Cerebellar cortex (tissue), 1 donor: ENCODE measurements at regions not wholly inside any gene's neighbourhood (a gene's known extent, or its start where the extent isn't known, plus 50 kb on each side); places are given as distances from the start of the nearest gene placed in this dataset.

Source experiments
- DNase-seq: peaks from one replicate; pipeline ENCODE4 v3.0.0-alpha.2; 2015; ENCODE audit warnings: low spot score

DNA sequence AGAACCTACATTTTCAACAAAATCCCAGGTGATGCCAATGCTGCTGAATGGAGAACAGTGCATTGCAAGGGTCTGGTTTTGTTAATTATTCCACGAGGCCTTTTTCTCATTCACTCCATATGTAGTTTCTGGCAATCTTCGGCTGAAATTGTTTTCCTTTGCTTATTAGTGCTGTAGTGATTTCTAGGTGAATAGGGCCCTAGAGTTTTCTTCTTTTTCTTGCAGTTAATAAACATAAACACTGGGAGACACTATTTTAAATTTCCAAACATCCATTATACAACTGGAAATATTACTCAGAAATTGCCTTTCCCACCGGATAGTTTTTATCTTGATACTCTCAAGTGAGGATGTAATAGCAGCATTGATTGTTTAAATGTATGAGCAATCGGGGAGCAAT lies 435.6 kb downstream of the XPNPEP1 start:
- no peak for DNase-seq

DNA sequence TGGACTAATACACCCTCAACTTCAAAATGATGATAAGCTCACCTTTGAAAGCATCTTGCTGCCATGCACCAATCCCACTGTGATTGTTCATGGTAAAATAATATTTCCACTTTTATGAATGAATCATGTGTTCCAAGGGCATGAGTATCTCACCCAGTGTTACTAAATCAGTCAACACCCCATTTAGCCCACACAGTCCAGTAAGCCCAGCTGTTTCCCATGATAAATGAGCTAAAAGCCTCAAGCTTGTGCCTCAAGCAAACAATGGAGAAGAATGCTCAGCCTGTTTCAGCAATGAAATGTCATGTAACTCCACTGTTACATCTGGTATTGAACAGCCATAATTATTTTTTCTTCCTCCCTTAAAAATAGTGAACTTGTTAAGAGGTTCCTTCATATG lies 442.5 kb downstream of the XPNPEP1 start:
- no peak for DNase-seq

DNA sequence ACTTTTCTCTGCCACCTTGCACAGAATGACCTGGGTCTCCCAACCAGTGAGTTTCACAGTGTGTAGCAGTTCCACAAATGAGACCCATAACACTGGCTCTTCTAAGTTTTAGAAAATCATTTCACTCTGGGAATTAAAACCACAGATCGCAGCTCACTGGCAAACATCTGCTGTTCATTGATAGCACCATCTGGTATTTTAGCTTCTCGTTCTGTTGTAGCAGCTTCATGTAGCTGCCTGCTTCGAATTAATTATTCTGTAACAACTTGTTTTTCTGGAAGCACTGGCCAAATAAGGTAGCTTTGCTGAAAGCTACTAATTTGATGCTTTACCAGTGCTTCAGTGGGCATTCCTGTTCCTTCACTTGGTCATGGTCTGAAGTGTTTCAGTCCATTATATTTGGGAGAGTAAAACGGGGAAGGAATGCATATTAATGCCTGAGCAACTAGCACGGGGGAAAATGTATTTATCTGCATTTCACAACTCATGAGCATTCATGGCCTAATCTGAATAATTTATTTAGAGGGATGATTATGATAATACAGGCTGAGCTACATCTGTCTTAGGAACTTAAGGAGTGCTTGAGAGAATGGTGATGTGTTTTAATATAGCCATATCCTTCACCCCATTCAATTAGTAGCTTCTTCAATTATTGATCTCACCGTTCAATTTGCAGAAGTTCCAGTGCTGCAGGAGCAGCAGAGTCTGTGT lies 447.4 kb downstream of the XPNPEP1 start:
- no peak for DNase-seq

DNA sequence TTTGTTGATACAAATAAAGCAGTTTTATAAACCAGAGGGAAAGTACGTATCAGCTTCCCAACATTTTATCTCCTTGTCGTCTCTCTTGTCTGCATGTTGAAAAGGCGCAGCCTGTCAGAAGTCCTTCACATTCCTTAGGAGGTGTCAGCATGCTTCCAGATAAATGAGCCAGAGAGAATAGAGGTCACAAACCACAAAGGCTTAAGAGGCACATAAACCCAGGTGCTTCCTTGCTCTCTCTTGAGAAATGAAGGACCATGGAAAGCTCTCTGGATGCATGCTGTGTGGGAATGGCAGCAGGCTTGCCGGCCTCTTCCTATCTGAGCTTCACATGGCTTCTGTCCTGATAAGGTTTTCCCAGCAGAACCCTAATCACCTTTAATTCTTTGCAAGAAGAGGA lies 448.5 kb downstream of the XPNPEP1 start:
- DNase-seq, result no peak

DNA sequence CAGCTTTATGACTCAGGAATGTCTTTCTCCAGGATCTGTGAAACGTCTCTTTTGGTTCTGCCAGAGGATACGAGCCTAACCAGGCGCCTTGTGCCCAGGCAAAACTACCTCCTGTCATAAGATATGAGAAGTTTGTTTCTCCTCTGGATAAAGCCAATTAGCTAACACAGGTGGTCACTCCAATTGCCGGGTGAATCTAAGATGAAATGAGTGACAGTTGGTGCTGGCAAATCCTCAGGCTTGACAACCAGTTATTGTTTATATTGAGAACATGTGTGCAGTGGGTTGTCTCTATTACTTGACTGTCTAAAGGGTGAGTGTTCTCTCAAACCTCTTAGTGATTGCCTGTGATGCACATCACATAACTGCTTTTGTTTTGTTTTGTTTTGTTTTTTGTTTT lies 449.1 kb downstream of the XPNPEP1 start:
- DNase-seq, result no peak

DNA sequence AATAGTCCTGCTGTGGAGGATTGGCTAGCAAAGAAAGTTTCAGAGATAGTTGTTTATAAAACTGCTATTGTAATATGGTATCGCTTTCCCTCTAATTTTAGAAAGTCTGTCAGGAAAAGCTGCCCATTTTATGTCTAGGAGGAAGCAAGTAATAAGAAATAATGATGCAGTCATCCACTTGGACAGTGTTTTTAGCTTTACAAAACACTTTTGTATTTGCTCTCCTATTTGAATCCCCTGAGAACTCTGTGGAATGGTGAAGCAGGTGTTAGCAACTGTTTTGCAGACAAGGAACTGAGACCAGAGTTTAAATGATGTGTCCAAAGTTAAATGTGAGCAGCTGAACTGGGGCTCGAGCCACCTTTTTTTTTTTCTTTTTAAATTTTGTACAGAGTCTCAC lies 455.8 kb downstream of the XPNPEP1 start:
- no peak for DNase-seq

DNA sequence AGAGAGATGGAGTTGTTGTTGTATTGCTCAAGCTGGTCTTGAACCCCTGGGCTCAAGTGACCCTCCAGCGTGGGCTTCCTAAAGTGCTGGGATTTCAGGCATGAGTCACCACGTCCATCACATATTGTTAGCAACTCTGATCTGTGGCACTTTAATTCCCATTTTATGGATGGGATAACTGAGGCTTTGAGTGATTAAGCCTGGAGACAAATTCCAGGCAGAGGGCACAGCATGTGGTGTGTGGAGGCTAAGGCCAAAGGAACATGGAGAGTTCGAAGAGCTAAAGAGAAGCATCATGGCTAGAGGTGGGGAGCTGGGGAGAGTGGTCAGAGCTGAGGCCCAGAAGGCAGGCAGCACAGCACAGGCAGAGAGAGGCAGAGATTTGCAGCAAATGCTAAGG lies 458.4 kb downstream of the XPNPEP1 start:
- no peak for DNase-seq

DNA sequence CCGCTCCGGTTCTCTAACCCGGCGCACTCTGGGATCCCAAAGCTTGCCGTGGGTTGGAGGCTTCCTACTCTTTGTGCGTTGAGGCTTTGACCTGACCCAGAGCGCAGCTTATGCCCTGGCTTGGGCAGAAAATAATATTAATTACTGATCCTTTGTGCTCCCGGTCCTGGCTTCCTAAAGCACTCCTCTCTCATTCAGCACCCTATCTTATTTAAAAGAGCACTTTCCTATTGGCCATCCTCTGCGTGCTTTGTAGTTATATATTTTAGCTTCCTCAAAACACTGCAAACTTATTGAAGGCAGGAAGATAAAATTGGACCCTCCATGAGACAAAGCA lies 466.0 kb downstream of the XPNPEP1 start:
- DNase-seq, result no peak

DNA sequence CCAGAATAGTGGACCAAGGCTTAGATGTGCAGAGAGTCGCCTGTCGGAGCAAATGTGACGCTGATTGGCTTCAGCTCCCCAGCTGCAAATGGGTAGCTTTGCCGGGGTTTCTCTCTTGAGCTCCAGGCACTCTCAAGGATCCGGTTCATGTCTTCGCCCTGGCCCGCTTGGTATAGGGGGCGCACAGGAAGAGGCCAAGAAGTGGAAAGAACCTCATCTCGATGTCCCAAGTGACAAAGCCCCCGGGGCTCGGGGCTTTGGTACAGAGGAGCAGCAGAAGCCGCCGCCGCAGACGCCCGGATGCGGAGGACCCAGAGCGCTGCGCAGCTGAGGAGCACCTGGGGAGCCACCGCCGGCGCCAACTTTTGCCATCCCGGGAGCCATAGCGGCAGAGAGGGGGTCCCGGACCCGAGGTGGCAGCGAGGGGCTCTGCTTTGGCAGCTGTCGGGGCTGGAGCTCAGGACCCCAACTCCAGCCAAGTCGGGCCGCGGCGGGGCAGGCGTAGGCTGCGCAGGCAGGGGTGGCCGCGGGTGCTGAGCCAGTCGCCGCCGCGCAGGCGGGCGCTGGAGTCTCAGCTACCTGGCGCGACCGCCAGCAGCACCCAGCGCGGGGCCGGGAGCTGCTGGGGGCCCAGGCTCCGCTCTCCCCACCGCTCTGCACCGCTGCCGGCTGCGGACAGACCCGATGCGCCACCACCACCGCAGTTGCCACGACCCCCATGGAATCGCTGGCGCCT lies 466.6 kb downstream of the XPNPEP1 start:
- no peak for DNase-seq

DNA sequence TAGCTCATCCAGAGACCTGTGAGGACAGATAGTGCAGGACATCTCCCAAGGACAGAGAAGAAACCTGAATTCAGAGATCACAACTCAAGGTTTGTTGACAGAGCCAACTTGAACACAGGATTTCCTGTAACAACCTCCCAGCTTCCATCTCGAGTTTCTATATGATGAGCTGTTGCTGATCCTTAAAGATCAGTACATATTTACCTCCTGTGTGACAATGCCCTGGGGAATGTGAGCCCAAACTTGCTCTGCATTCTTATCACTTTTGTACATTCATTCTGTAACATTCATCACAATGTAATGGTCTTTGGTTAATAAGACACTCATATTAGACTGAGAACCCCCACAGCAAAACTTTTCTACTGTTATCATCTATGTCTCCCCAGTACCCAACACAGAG lies 468.6 kb downstream of the XPNPEP1 start:
- no peak for DNase-seq

DNA sequence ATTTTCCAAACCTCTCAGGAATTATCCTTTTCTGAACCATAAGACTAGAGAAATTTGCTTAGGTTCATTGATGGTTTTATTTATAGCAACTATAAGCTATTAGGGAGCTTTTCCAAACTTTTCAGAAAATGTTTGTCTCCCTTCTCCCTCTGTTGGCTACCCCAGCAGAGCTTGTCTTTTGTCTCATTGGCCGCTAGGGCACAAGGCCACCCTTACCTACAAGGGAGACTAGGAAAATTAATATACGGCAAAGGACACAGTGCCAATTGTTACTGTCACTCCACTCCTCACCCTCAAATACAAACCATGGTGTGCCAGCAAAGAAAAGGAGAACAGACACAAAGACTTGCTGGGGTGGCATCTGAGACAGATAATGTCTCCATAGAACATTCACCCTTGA lies 471.4 kb downstream of the XPNPEP1 start:
- no peak for DNase-seq

DNA sequence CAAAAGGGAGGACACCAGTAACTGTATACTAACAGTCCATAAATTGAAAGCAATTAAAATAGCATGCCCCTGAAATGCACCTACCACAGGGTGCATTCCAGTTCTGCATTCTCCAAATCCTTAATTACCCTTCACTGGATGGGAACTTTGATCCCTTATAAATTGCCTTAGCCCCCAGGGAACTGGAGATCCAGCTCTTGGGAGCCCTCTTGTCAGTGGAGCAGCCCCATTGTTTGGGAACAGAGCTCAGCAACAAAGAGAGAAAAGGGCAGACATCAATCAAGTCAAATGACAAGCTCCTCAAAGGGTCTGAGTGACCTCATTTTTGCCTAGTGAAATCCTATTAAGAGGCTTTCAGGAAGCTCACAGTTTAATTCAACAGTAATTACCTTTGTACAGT lies 472.6 kb downstream of the XPNPEP1 start:
- DNase-seq, result no peak

DNA sequence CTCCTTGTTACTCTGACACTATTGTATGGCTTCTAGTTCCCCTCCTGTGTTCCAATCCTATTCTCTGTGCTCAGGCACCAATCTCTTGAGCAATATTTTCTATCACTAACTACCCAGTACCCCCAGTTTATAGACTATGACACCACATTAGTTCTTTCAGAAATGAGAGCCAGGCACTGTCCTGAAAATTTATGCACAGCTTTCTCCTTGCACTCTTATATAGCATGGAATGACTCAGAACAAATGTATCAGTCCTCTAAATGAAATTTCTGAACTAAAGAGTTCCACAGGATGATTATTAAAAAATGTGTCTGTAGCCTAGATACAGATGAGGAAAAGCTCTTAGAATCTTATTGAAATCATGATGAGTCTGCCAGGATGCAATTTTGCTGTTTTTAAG lies 489.9 kb downstream of the XPNPEP1 start:
- no peak for DNase-seq

DNA sequence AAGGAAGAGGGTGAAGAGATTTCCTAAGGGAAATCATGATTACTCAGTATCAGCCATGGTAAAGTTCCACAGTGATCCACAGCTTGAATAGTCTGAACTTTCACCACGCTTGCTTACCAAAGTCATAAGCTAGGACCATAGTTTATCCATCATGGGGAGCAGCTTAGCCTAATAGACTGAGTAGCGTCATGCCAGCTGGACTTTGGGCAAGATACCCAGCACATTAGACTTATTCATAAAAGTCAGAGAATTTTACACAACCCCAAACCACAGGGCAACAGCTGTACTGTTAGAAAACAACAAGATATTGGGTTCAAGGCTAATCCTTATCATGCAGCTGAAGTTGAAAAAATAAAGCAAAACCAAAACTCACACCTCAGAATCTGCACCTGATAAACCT lies 491.0 kb downstream of the XPNPEP1 start:
- DNase-seq, result no peak

DNA sequence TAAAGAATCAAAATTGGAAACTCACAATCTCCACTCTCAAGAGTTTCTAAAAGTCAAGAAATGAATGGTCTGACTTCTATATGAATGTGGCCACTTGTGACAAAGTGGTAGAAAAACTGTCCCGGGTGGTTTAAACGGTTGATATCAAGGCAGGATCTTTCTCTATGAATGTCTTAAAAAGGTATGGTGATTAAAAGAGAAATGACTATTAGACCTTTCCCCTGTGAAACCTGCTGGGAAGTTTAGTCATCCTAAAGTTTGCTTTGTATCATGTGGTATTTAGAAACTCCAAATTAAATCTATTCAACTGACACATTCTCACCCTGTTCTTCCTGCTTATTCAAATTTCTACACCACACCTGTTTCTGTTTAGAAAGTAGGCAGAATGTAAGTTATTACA lies 492.5 kb downstream of the XPNPEP1 start:
- DNase-seq, result no peak

DNA sequence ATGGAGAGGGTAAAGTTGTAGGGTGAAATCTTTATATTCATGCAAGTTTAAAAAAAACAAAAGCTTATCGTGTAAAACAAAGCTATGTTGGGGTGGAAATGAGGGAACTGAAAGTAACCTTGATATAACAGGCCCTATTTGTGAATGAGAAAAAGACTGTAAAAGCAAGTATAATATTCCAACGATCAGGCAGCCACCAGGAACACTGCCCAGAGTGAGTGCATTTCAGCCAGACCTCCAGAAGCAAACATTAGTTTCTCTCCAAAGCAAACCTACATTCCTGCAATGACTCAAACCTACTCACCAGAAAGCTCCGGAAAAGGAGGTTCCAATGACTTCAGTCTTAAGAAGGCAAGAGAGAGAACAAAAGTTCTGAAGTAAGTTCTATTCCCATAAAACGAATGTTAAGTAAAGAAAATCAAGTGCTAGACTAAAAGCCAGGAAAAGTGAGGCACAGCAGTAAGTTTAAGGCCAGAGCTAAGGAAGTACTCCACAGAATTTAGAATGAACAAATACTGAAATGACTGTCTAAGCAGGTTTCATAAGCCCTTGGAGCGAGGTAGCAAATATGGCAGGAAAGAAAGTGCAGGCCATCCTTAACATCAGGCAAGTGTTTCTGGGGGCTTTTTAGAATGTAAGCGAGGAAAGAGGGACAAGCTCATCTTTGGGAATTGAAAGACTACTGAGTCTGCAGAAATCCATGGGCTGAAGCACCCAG lies 493.1 kb downstream of the XPNPEP1 start:
- no peak for DNase-seq

DNA sequence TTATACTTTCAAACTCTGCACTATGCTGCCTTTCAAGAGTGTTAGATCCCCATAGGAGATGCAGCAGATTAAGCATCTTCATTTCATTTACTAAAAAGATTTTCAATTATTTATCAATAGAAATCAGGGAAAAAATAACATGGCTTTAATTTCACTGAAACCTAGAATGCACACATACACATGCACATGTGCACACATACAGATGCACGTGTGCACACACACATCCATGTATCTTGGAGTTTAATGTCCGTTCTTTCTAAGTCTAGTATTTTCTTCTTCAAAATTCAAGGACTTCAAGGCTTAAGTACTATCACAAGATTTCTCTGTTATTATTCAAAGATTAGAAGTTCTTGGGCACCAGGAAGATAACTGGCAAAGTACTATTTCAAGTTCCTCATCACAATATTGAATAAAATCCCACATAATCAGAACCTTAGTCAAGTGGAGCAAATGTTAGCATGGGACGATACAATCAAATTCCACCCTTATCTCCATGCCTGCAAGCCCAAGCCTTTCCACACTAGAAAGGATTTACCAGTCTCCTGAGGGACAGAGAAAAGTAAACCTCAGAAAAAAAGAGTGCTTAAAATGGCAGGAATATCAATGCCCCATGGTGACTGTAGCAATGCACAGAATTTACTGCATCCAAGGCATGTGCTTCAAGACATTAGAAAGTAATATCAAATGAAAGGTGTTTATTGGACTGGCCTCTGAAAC lies 494.4 kb downstream of the XPNPEP1 start:
- DNase-seq, result no peak

DNA sequence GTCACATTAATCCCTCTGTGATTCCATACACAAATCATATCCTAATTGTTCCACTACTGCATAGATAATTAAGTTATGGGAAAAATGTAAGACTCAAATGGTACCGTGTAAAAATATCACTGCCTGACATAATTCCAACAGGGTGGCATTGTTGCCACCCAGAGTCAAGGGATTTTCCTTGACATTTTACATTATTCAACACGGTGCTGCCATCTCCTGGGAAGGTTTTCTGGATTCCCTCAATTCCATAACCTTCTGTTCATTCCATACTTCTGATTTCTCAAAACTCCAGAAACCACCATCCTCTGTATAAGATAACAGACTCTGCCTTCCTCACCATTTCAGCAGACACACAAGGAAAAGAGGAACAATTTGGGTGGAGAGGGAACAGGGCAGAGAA lies 495.9 kb downstream of the XPNPEP1 start:
- DNase-seq, result no peak

DNA sequence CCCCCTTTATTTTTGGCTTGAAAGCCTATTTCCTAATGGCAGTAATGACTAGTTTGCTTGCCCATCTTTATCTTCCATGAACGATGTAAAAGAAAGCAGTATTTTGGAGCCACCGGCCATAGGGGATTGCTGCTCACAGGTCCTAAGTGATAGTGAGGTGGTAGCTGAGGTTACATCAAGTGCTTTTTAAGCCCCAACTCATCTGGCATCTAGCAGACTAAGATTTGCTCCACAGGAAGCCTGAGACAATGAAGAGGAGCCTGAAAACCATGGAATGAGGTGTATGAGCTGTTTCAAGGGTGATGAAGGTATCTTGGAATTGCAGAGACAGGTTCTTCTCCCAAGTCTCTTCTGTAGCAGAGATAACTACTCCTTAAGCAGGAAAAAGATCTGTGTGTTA lies 496.3 kb downstream of the XPNPEP1 start:
- DNase-seq, result no peak

DNA sequence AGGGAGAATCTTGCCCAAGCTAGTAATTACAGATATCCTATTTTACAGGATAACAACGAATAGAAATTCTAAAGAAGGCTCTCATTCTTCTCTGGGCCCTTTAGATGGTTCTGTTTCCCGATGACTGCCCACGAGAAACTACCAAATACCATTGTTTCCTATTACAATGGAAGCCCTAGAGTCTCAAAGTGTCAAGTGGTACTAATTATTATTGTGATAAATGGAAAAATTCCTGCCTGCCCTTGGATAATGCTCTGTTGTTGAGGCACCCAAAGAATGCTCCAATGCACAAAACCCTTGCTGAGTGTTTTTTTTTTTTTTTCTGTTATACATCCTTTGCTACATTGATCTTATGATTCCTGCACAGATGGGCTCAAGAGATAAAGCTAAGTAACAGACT lies 504.5 kb downstream of the XPNPEP1 start:
- no peak for DNase-seq

DNA sequence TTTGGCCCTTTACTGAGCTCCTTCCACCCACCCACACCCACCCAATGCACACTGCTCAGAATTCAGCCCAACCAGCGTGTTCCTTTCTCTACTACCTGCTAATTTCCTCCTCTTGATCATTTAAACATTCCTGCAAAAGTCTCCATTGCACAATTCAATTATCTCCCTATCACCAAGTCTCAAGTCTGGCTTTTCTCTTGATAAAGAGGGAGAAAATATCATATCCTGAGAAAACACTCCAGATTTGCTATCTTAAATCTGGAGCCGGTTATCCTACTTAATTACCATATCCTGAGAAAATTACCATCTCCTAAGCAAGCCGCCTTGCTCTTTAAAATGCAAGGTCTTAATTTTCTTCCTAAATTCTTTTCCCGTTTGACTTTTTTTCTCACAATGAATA lies 505.5 kb downstream of the XPNPEP1 start:
- no peak for DNase-seq

DNA sequence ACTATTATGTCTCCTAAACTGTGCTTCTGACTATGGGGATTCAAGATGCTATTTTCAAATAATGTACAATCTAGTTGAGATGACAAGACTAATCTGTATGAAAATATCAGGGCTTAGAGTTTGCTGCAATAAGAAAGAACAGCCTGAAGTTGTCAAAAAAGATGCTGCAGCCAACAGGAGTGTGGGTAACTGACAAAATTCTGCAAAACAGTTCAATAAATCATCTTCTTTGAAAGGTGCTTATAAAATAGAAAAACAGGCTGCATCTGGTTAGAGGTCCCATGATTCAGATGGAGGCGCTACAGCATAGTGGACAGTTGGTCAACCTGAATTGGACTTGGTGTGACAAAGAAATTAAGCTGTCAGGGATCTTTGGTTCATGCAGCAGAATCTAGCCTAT lies 511.0 kb downstream of the XPNPEP1 start:
- no peak for DNase-seq

DNA sequence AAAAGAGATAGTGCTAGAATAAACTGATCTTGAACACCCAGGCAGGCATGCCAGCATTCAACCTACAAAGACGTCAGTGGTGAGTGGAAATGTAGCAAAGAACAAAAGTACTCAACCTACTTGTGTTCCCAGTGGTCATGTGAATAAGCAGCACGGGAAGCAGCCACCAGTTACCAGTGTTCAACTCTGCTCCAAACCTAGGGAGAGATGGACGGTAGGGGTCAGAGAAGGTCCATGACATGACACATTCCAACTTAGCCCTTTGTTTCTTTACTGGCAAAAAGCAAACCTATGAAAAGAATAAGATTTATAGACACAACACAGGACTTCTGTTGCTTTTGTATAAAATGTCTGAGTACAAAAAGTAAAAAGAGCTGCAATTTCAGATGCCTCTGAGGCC lies 511.4 kb downstream of the XPNPEP1 start:
- no peak for DNase-seq
